Ureter (tissue), 1 donor: ENCODE measurements at regions not wholly inside any gene's neighbourhood (a gene's known extent, or its start where the extent isn't known, plus 50 kb on each side); places are given as distances from the start of the nearest gene placed in this dataset.
"Not testable (repeated sequence)": the region's sequence is repeated elsewhere in the genome, so short reads cannot be mapped to it uniquely, and the experiment has no call there.

ENCODE experiments used
- DNase-seq: peaks from one replicate; pipeline ENCODE4 v3.0.0-alpha.2; 2020; ENCODE audit warnings: low spot score
- donor health status: DM: yes; HTN: yes; CAD: no.

GRCh38 chr5:102554082-102554481 lies 55.3 kb upstream of the SLCO6A1 start:
- DNase-seq, result no peak

- no peak for DNase-seq
These were observed 55.9 kb upstream of the SLCO6A1 start for GRCh38 chr5:102554728-102555127.

GRCh38 chr5:102561894-102562760 lies 63.3 kb upstream of the SLCO6A1 start:
- no peak for DNase-seq

GRCh38 chr5:102570747-102571146 lies 71.9 kb upstream of the SLCO6A1 start:
- DNase-seq, result no peak

- no peak for DNase-seq
These were observed 79.6 kb upstream of the SLCO6A1 start for GRCh38 chr5:102578362-102578761.

- DNase-seq, result no peak
These were observed 80.6 kb upstream of the SLCO6A1 start for GRCh38 chr5:102579379-102579778.

- no peak for DNase-seq
These were observed 82.2 kb upstream of the SLCO6A1 start for GRCh38 chr5:102581011-102581410.

- no peak for DNase-seq
These were observed 83.9 kb upstream of the SLCO6A1 start for GRCh38 chr5:102582696-102583095.

GRCh38 chr5:102583276-102584124 lies 84.7 kb upstream of the SLCO6A1 start:
- DNase-seq, result no peak

GRCh38 chr5:102589661-102590060 lies 90.9 kb upstream of the SLCO6A1 start:
- DNase-seq, result no peak

GRCh38 chr5:102590467-102590866 lies 91.7 kb upstream of the SLCO6A1 start:
- DNase-seq, result no peak

- DNase-seq, result no peak
These were observed 92.8 kb upstream of the SLCO6A1 start for GRCh38 chr5:102591650-102592049.

GRCh38 chr5:102592586-102592985 lies 93.8 kb upstream of the SLCO6A1 start:
- not testable (repeated sequence) for DNase-seq

- DNase-seq, result no peak
These were observed 95.4 kb upstream of the SLCO6A1 start for GRCh38 chr5:102594192-102594591.

GRCh38 chr5:102595332-102595731 lies 96.5 kb upstream of the SLCO6A1 start:
- DNase-seq, result no peak

GRCh38 chr5:102596113-102596512 lies 97.3 kb upstream of the SLCO6A1 start:
- no peak for DNase-seq

GRCh38 chr5:102596951-102597350 lies 98.2 kb upstream of the SLCO6A1 start:
- no peak for DNase-seq

GRCh38 chr5:102599289-102599688 lies 100.5 kb upstream of the SLCO6A1 start:
- no peak for DNase-seq

GRCh38 chr5:102600964-102601363 lies 102.2 kb upstream of the SLCO6A1 start:
- no peak for DNase-seq

GRCh38 chr5:102603670-102604069 lies 104.9 kb upstream of the SLCO6A1 start:
- no peak for DNase-seq

- DNase-seq, result no peak
These were observed 109.6 kb upstream of the SLCO6A1 start for GRCh38 chr5:102608414-102608813.

GRCh38 chr5:102611312-102611711 lies 112.5 kb upstream of the SLCO6A1 start:
- no peak for DNase-seq

- DNase-seq, result no peak
These were observed 114.9 kb upstream of the SLCO6A1 start for GRCh38 chr5:102613661-102614060.
